GM23338 (cell line): ENCODE measurements at regions not wholly inside any gene's neighbourhood (a gene's known extent, or its start where the extent isn't known, plus 50 kb on each side); places are given as distances from the start of the nearest gene placed in this dataset.

Source experiments
- ATAC-seq: fragments of 200-7000 bp; cut with Tn5 transposase; 3 replicates; pipeline ENCODE4 v1.9.1; 2020
- DNase-seq: peaks from one replicate; pipeline ENCODE4 v3.0.0-alpha.2; 2015; ENCODE audit warnings: low spot score
- H2AFZ ChIP-seq: fragments of 200-600 bp; sonication (generic); 2 replicates; pipeline ENCODE4 v1.8.0; 2016; ENCODE audit warnings: antibody characterized with exemption, mild to moderate bottlenecking, moderate library complexity
- H3F3A ChIP-seq: fragments of 200-600 bp; sonication (generic); replicated peaks from 2 replicates; pipeline ENCODE4 v1.8.0; 2017; ENCODE audit warnings: antibody characterized with exemption, mixed run types, low read depth
- H3K27ac ChIP-seq: fragments of 200-600 bp; sonication (generic); 2 replicates; pipeline ENCODE4 v1.6.1; 2016; ENCODE audit warnings: low read depth
- H3K27me3 ChIP-seq: fragments of 200-600 bp; sonication (generic); 2 replicates; pipeline ENCODE4 v1.8.0; 2016; ENCODE audit warnings: mild to moderate bottlenecking, mixed run types, moderate library complexity; ENCODE audit not compliant: insufficient read depth
- H3K36me3 ChIP-seq: fragments of 200-600 bp; sonication (generic); 2 replicates; pipeline ENCODE4 v1.8.0; 2016; ENCODE audit warnings: mild to moderate bottlenecking; ENCODE audit not compliant: insufficient read depth
- H3K4me1 ChIP-seq: fragments of 200-600 bp; sonication (generic); 2 replicates; pipeline ENCODE4 v1.8.0; 2016; ENCODE audit warnings: mild to moderate bottlenecking, moderate library complexity; ENCODE audit not compliant: insufficient read depth
- H3K4me2 ChIP-seq: fragments of 200-600 bp; sonication (generic); 2 replicates; pipeline ENCODE4 v1.7.1; 2017; ENCODE audit warnings: mixed run types
- H3K4me3 ChIP-seq: fragments of 200-600 bp; sonication (generic); 2 replicates; pipeline ENCODE4 v1.6.1; 2016; ENCODE audit warnings: mixed run types
- H3K79me2 ChIP-seq: fragments of 200-600 bp; sonication (generic); replicated peaks from 2 replicates; pipeline ENCODE4 v1.8.0; 2017; ENCODE audit warnings: mild to moderate bottlenecking; ENCODE audit not compliant: insufficient read depth
- H3K9me2 ChIP-seq: fragments of 200-600 bp; sonication (generic); 2 replicates; pipeline ENCODE4 v1.8.0; 2017; ENCODE audit not compliant: insufficient read depth
- H4K20me1 ChIP-seq: fragments of 200-600 bp; sonication (generic); replicated peaks from 2 replicates; pipeline ENCODE4 v1.8.0; 2017; ENCODE audit warnings: mild to moderate bottlenecking; ENCODE audit not compliant: insufficient read depth
- H3K27ac Mint-ChIP-seq: 2 replicates; pipeline ENCODE4 v1.8.0; 2020; ENCODE audit warnings: inconsistent platforms, mild to moderate bottlenecking, moderate library complexity, mixed read lengths
- H3K27me3 Mint-ChIP-seq: 3 replicates; pipeline ENCODE4 v1.8.0; 2022; ENCODE audit warnings: low read depth, mild to moderate bottlenecking, moderate library complexity, mixed read lengths, inconsistent platforms; ENCODE audit not compliant: insufficient read depth, poor library complexity
- H3K36me3 Mint-ChIP-seq: 3 replicates; pipeline ENCODE4 v1.8.0; 2021; ENCODE audit warnings: low read depth, mild to moderate bottlenecking, inconsistent platforms, moderate library complexity, mixed read lengths
- H3K4me1 Mint-ChIP-seq: 3 replicates; pipeline ENCODE4 v1.8.0; 2020; ENCODE audit warnings: mild to moderate bottlenecking, inconsistent platforms, mixed read lengths
- H3K4me3 Mint-ChIP-seq: 3 replicates; pipeline ENCODE4 v1.8.0; 2021; ENCODE audit warnings: moderate library complexity, mild to moderate bottlenecking, inconsistent platforms, mixed read lengths
- H3K9me3 Mint-ChIP-seq: 3 replicates; pipeline ENCODE4 v1.8.0; 2020; ENCODE audit warnings: moderate library complexity, mild to moderate bottlenecking, inconsistent platforms, mixed read lengths
- CREB1 ChIP-seq: fragments of 250-450 bp; sonication (Bioruptor Pico); IDR thresholded peaks from 2 replicates; pipeline ENCODE4 v1.5.0; 2020; ENCODE audit warnings: low read depth, mild to moderate bottlenecking, moderate library complexity
- CTCF ChIP-seq, 2 experiments: fragments of 200-600 bp in 1 of 2; sonication (generic) in 1 of 2; conservative IDR thresholded peaks; 2 replicates each; pipeline versions ENCODE4 v1.5.1 to v1.6.1; 2016 to 2017; ENCODE audit warnings: antibody characterized with exemption in 2 of 2, low read depth in 2 of 2, mild to moderate bottlenecking in 2 of 2, moderate library complexity in 1 of 2
- ETS1 ChIP-seq: IDR thresholded peaks from 2 replicates; pipeline ENCODE4 v1.6.1; 2016; ENCODE audit warnings: antibody characterized with exemption
- JUNB ChIP-seq: IDR thresholded peaks from one replicate; pipeline ENCODE4 v1.6.1; 2016; ENCODE audit warnings: antibody characterized with exemption; ENCODE audit not compliant: unreplicated experiment
- NANOG ChIP-seq: IDR thresholded peaks from 2 replicates; pipeline ENCODE4 v1.6.1; 2016; ENCODE audit warnings: antibody characterized with exemption, borderline replicate concordance
- POLR2AphosphoS5 ChIP-seq: IDR thresholded peaks from 2 replicates; pipeline ENCODE4 v1.6.1; 2016; ENCODE audit warnings: antibody characterized with exemption, low read depth
- REST ChIP-seq: IDR thresholded peaks from one replicate; pipeline ENCODE4 v1.6.1; 2018; ENCODE audit warnings: antibody characterized with exemption; ENCODE audit not compliant: unreplicated experiment
- ZNF331 ChIP-seq: fragments of 250-450 bp; sonication (Bioruptor Pico); IDR thresholded peaks from 2 replicates; pipeline ENCODE4 v1.5.0; 2020; ENCODE audit warnings: low read depth, mild to moderate bottlenecking, moderate library complexity
- ZNF462 ChIP-seq: fragments of 250-450 bp; sonication (Bioruptor Pico); IDR thresholded peaks from 2 replicates; pipeline ENCODE4 v1.5.0; 2020; ENCODE audit warnings: mild to moderate bottlenecking, moderate library complexity

GRCh38 chr15:69542028-69542427, 89.4 kb downstream of the RPLP1 start (continued):
- TF ChIP-seq CTCF (conservative IDR thresholded peaks at IDR 0.05; ENCODE audit: low read depth in 2 of 2) (no peak), JUNB (no peak), CREB1 (CRISPR knock-in tag) (no peak), ETS1 (no peak)

GRCh38 chr15:69543681-69544364, 91.2 kb downstream of the RPLP1 start:
- Histone ChIP-seq H3K27me3 (no peaks in the 10 kb centered on the region), H3K4me1 (no peaks in the 10 kb centered on the region), H3K36me3 (no peaks in the 10 kb centered on the region), H4K20me1 (no peaks in the 10 kb centered on the region), H3K27ac (no peak overlapping the region), H2AFZ (no peak overlapping the region), H3K4me3 (no peak overlapping the region), H3K4me2 (no peak overlapping the region), H3K79me2 (no peaks in the 10 kb centered on the region), H3K9me2 (no peaks in the 10 kb centered on the region; the same call in 1 of the 2 replicates), H3F3A (no peaks in the 10 kb centered on the region)
- H3K4me1 Mint-ChIP-seq: peaks cover 12% of the 10 kb centered on the region; the same call in 2 of the 3 replicates
- H3K27me3 Mint-ChIP-seq: no peaks in the 10 kb centered on the region
- ATAC-seq (peak; percentile 27; the same call in 1 of the 3 replicates), DNase-seq (peak; percentile 33)
- H3K27ac Mint-ChIP-seq: no peak overlapping the region
- H3K4me3 Mint-ChIP-seq: no peak overlapping the region
- no peaks in the 10 kb centered on the region for H3K9me3 Mint-ChIP-seq
- no peaks in the 10 kb centered on the region for H3K36me3 Mint-ChIP-seq
- TF ChIP-seq CREB1 (CRISPR knock-in tag) (no peak), NANOG (no peak), ZNF462 (no peak), JUNB (no peak), ZNF331 (CRISPR knock-in tag) (no peak), REST (no peak), CTCF (conservative IDR thresholded peaks at IDR 0.05; ENCODE audit: low read depth in 2 of 2) (no peak), POLR2AphosphoS5 (no peak)
